HG02973 (cell line): ENCODE measurements at regions not wholly inside any gene's neighbourhood (a gene's known extent, or its start where the extent isn't known, plus 50 kb on each side); places are given as distances from the start of the nearest gene placed in this dataset.
"Not testable (repeated sequence)": the region's sequence is repeated elsewhere in the genome, so short reads cannot be mapped to it uniquely, and the experiment has no call there.

Source experiments
- ATAC-seq: cut with Tn5 transposase; IDR thresholded peaks from one replicate; pipeline ENCODE4 v1.9.1; 2021; ENCODE audit warnings: moderate library complexity; ENCODE audit not compliant: unreplicated experiment

GRCh38 chr7:46774515-46774914 is 807.4 kb downstream of the TNS3 start:
- no peak for ATAC-seq

- no peak for ATAC-seq
Measured at GRCh38 chr7:46772776-46773175, 809.1 kb downstream of the TNS3 start.

- ATAC-seq = no peak
Measured at GRCh38 chr7:46767071-46767470, 814.8 kb downstream of the TNS3 start.

- no peak for ATAC-seq
Measured at GRCh38 chr7:46764100-46764936, 817.6 kb downstream of the TNS3 start.

GRCh38 chr7:46763344-46763743 is 818.6 kb downstream of the TNS3 start:
- no peak for ATAC-seq

GRCh38 chr7:46759711-46760480 is 822.0 kb downstream of the TNS3 start:
- no peak for ATAC-seq

- no peak for ATAC-seq
Measured at GRCh38 chr7:46756996-46757395, 824.9 kb downstream of the TNS3 start.

GRCh38 chr7:46756256-46756655 is 825.7 kb downstream of the TNS3 start:
- no peak for ATAC-seq

- ATAC-seq = no peak
Measured at GRCh38 chr7:46755120-46756034, 826.5 kb downstream of the TNS3 start.

- ATAC-seq = no peak
Measured at GRCh38 chr7:46754140-46754720, 827.7 kb downstream of the TNS3 start.

- no peak for ATAC-seq
Measured at GRCh38 chr7:46753662-46754061, 828.2 kb downstream of the TNS3 start.

GRCh38 chr7:46752881-46753366 is 829.0 kb downstream of the TNS3 start:
- no peak for ATAC-seq

- not testable (repeated sequence) for ATAC-seq
Measured at GRCh38 chr7:46751927-46752723, 829.8 kb downstream of the TNS3 start.

- ATAC-seq = no peak
Measured at GRCh38 chr7:46751471-46751870, 830.4 kb upstream of the IGFBP3 start.

GRCh38 chr7:46750321-46750865 is 829.3 kb upstream of the IGFBP3 start:
- no peak for ATAC-seq

GRCh38 chr7:46747869-46748576 is 827.0 kb upstream of the IGFBP3 start:
- no peak for ATAC-seq

- ATAC-seq = no peak
Measured at GRCh38 chr7:46746695-46747687, 825.9 kb upstream of the IGFBP3 start.

GRCh38 chr7:46745707-46746090 is 824.6 kb upstream of the IGFBP3 start:
- ATAC-seq = no peak
